ENCODE measurements at regions not wholly inside any gene's neighbourhood (a gene's known extent, or its start where the extent isn't known, plus 50 kb on each side); places are given as distances from the start of the nearest gene placed in this dataset.

DNA sequence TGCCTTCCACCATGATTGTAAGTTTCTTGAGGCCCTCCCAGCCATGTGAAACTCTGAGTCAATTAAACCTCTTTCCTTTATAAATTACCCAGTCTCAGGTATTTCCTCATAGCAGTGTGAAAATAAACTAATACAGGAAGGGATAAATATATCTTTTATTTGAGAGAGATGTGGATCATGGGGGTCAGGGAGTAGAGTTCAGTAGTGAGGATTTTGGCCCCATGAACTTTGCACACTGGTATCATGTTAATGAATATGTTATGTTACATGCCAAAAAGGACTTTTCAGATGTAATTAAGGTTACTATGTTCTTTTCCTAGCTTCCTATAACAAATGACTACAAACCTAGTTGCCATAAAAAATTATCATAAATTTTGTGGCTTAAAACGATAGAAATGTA, 1393.7 kb downstream of the DSC3 start:
- no peak for TF ChIP-seq CTCF (IDR thresholded peaks at IDR 0.05; ENCODE audit: insufficient read depth, low read length)
- H3K4me3 ChIP-seq (ENCODE audit: low read depth, low read length), result no peak overlapping the region
- no peak for DNase-seq (ENCODE audit: low read depth)

DNA sequence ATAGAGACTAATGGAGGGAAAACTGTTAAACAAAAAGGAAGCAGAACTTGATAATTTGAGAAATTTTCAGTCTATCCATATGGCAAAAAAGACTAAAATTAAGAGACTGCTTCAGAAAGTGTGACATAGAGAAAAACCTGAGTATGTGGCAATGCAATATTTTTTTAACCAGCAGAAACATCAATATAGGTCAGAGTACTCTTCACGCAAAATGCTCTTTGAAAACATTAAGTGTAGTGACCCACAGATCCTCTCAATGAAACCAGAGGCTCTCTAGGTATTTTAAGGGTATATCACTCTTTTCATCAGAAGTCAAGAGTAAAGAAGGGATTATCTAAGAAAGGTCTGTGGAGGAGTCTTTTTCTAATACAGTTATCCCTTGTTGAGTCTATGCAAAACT, 1394.8 kb downstream of the DSC3 start:
- H3K4me3 ChIP-seq (ENCODE audit: low read depth, low read length), result no peak overlapping the region
- TF ChIP-seq CTCF (IDR thresholded peaks at IDR 0.05; ENCODE audit: insufficient read depth, low read length), result no peak
- DNase-seq (ENCODE audit: low read depth), result no peak

GRCh38 chr18:29644276-29644675, 1398.3 kb downstream of the DSC3 start:
- TF ChIP-seq CTCF (IDR thresholded peaks at IDR 0.05; ENCODE audit: insufficient read depth, low read length), result no peak
- H3K4me3 ChIP-seq (ENCODE audit: low read depth, low read length), result no peak overlapping the region
- peak; percentile 28 for DNase-seq (ENCODE audit: low read depth)

GRCh38 chr18:29629493-29630036, 1413.0 kb downstream of the DSC3 start:
- no peak for TF ChIP-seq CTCF (IDR thresholded peaks at IDR 0.05; ENCODE audit: insufficient read depth, low read length)
- H3K4me3 ChIP-seq (ENCODE audit: low read depth, low read length), result no peak overlapping the region
- no peak for DNase-seq (ENCODE audit: low read depth)

DNA sequence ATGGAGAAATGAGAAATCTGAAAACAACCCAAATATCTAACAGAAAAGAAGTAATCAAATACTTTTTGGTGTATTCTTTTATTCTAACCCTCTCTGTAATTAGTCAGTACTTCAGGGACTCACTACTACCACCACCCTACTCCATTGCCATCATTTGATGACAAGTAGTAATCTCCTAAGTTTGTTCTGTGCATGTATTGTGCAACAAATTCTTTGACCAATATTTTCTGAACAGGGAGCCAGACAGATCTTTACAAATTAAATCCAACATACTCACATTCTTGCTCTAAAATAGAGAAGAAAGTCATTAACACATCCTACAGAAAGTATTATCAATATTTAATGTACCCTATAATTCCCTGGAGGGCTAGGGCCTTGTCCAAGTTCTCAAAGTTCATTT, 1416.4 kb downstream of the DSC3 start:
- no peak overlapping the region for H3K4me3 ChIP-seq (ENCODE audit: low read depth, low read length)
- DNase-seq (ENCODE audit: low read depth), result no peak
- no peak for TF ChIP-seq CTCF (IDR thresholded peaks at IDR 0.05; ENCODE audit: insufficient read depth, low read length)

- DNase-seq (ENCODE audit: low read depth), result no peak
- no peak for TF ChIP-seq CTCF (IDR thresholded peaks at IDR 0.05; ENCODE audit: insufficient read depth, low read length)
- H3K4me3 ChIP-seq (ENCODE audit: low read depth, low read length), result no peak overlapping the region
These were observed 1425.7 kb downstream of the DSC3 start for GRCh38 chr18:29616867-29617266.

- DNase-seq (ENCODE audit: low read depth), result no peak
- no peak overlapping the region for H3K4me3 ChIP-seq (ENCODE audit: low read depth, low read length)
- TF ChIP-seq CTCF (IDR thresholded peaks at IDR 0.05; ENCODE audit: insufficient read depth, low read length), result no peak
These were observed 1432.1 kb upstream of the CDH2 start for GRCh38 chr18:29608982-29609381.
